Naive thymus-derived CD4-positive, alpha-beta T cell (primary cell): ENCODE measurements at regions not wholly inside any gene's neighbourhood (a gene's known extent, or its start where the extent isn't known, plus 50 kb on each side); places are given as distances from the start of the nearest gene placed in this dataset.

Experiments
- ATAC-seq: fragments of 150-1000 bp; cut with Tn5 transposase; 2 replicates; pipeline ENCODE4 v1.10.0; 2021; ENCODE audit warnings: mild to moderate bottlenecking, moderate library complexity
- CTCF ChIA-PET: fragments of 350-600 bp; sonication (Branson Sonifier 250); formaldehyde crosslinking; loops from one replicate; lab custom pipeline; 2021; ENCODE audit warnings: antibody characterized with exemption; lab: Charles Lee
- POLR2A ChIA-PET: fragments of 350-600 bp; sonication (Branson Sonifier 250); formaldehyde crosslinking; loops from one replicate; lab custom pipeline; 2021; ENCODE audit warnings: antibody characterized with exemption, inconsistent platforms; lab: Charles Lee
- DNase-seq, 9 donors: peaks; one replicate each; pipeline versions ENCODE4 v3.0.0 to v3.0.0-alpha.2; 2020 to 2022; ENCODE audit warnings: mixed read lengths in 1 of 9
- H3K27ac ChIP-seq: one replicate; pipeline ENCODE4 v1.7.0; 2013; ENCODE audit warnings: mild to moderate bottlenecking, low read depth, low read length, moderate library complexity
- H3K27me3 ChIP-seq, 2 donors: one replicate each; pipeline ENCODE4 v1.7.0; 2013; ENCODE audit warnings: low read length in 2 of 2, mild to moderate bottlenecking in 2 of 2, moderate library complexity in 2 of 2; ENCODE audit not compliant: control insufficient read depth in 2 of 2, insufficient read depth in 2 of 2
- H3K36me3 ChIP-seq, 3 experiments: 1 replicate in 2 of 3; 2 replicates in 1 of 3; pipeline ENCODE4 v1.7.0; 2013; ENCODE audit warnings: low read length in 3 of 3, mild to moderate bottlenecking in 3 of 3, moderate library complexity in 1 of 3; ENCODE audit not compliant: insufficient read depth in 3 of 3, control insufficient read depth in 2 of 3
- H3K4me1 ChIP-seq, 2 donors: one replicate each; pipeline ENCODE4 v1.7.0; 2013; ENCODE audit warnings: low read length in 2 of 2, mild to moderate bottlenecking in 2 of 2, moderate library complexity in 1 of 2; ENCODE audit not compliant: control insufficient read depth in 2 of 2, insufficient read depth in 2 of 2
- H3K4me3 ChIP-seq: 2 replicates; pipeline ENCODE4 v1.7.0; 2013; ENCODE audit warnings: mild to moderate bottlenecking, low read length
- H3K9me3 ChIP-seq, 3 experiments: 1 replicate in 2 of 3; 2 replicates in 1 of 3; pipeline ENCODE4 v1.7.0; 2013; ENCODE audit warnings: low read length in 3 of 3; ENCODE audit not compliant: control insufficient read depth in 2 of 3
- H3K27ac Mint-ChIP-seq, 9 donors: one replicate each; pipeline ENCODE4 v1.8.0; 2020 to 2022; ENCODE audit warnings: mixed read lengths in 9 of 9, mild to moderate bottlenecking in 8 of 9, moderate library complexity in 5 of 9, inconsistent platforms in 2 of 9
- H3K27me3 Mint-ChIP-seq, 5 donors: one replicate each; pipeline ENCODE4 v1.8.0; 2021 to 2022; ENCODE audit warnings: mixed read lengths in 5 of 5, mild to moderate bottlenecking in 1 of 5
- H3K36me3 Mint-ChIP-seq, 5 donors: one replicate each; pipeline ENCODE4 v1.8.0; 2020 to 2022; ENCODE audit warnings: mixed read lengths in 5 of 5, mild to moderate bottlenecking in 3 of 5, inconsistent platforms in 1 of 5
- H3K4me1 Mint-ChIP-seq, 7 donors: one replicate each; pipeline ENCODE4 v1.8.0; 2020 to 2022; ENCODE audit warnings: mixed read lengths in 7 of 7, mild to moderate bottlenecking in 3 of 7, inconsistent platforms in 1 of 7
- H3K4me3 Mint-ChIP-seq, 10 donors: one replicate each; pipeline ENCODE4 v1.8.0; 2020 to 2022; ENCODE audit warnings: mild to moderate bottlenecking in 10 of 10, mixed read lengths in 10 of 10, moderate library complexity in 6 of 10, inconsistent platforms in 2 of 10
- H3K9me3 Mint-ChIP-seq, 11 donors: one replicate each; pipeline ENCODE4 v1.8.0; 2020 to 2022; ENCODE audit warnings: mixed read lengths in 11 of 11, mild to moderate bottlenecking in 4 of 11, inconsistent platforms in 1 of 11, moderate library complexity in 1 of 11
- intact Hi-C, 2 donors: fragments of 100-400 bp; cut with micrococcal nuclease; formaldehyde crosslinking; loops; one replicate each; pipeline ENCODE4 v1.15.1; 2023

DNA sequence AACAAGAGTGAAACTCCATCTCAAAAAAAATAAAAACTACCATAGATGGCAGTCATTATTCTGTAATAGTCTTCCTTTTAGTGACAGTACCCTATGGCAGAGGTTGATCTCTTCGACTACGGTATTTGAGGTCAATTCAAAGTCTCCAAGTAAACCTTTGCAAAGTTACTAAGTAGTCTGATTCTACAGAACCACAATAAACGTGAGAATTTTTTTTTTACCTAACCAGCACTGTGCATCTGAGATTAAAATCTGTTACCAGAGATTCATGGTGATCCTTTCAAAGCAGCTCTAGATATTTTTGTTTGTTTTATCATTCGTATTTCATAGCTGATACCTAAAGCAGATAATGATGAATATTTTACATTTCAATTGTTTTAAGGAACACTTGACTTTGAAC is 86.6 kb upstream of the CHD2 start:
- Mint-ChIP-seq H3K9me3 (no peaks in the 10 kb centered on the region), H3K27ac (peak overlapping the region; percentile 91 to 100 (median 98)), H3K4me1 (peaks cover 23 to 79% (median 59%) of the 10 kb centered on the region in 7 donors), H3K4me3 (peak overlapping the region; percentile 53 to 96 (median 82)), H3K27me3 (peaks cover 0 to 1% (median 0%) of the 10 kb centered on the region in 5 donors), H3K36me3 (peaks cover 0 to 1% (median 0%) of the 10 kb centered on the region in 5 donors)
- CTCF ChIA-PET = interaction anchor here (0.6 to 1.0 kb wide), 6 partner anchors 11 to 141 kb away, joined by 4 to 6 read pairs (median 4); no protein-coding TSS in a partner anchor
- H3K9me3 ChIP-seq = no peaks in the 10 kb centered on the region
- H3K36me3 ChIP-seq = no peaks in the 10 kb centered on the region
- peak; percentile 49 for ATAC-seq
- H3K27ac ChIP-seq = peak overlapping the region; percentile 99
- H3K4me1 ChIP-seq = peaks cover 12 to 56% of the 10 kb centered on the region in 2 donors
- no peak overlapping the region for H3K4me3 ChIP-seq
- intact Hi-C loops = loop anchor here in 1 of 2 donors (1.0 kb wide), 1 partner anchor 18 kb away; no protein-coding TSS in a partner anchor
- no peaks in the 10 kb centered on the region for H3K27me3 ChIP-seq
- peak in 7 of 9 donors; percentile 72 to 90 (median 85) for DNase-seq
- POLR2A ChIA-PET = interaction anchor here (0.6 to 9.8 kb wide), 11 partner anchors 8 to 100 kb away, joined by 3 to 629 read pairs (median 6); partner anchors contain the start of gene CHD2

- ChIA-PET POLR2A (interaction anchor here (0.7 to 11.4 kb wide), 15 partner anchors 7 to 101 kb away, joined by 3 to 362 read pairs (median 4); partner anchors contain the start of gene CHD2), CTCF (interaction anchor here (0.5 to 1.1 kb wide), 6 partner anchors 12 to 67 kb away, joined by 3 to 5 read pairs (median 4); no protein-coding TSS in a partner anchor)
- ATAC-seq = no peak
- intact Hi-C loops = no loop called here
- Mint-ChIP-seq H3K36me3 (no peaks in the 10 kb centered on the region), H3K27me3 (no peaks in the 10 kb centered on the region), H3K4me1 (peaks cover 25 to 85% (median 67%) of the 10 kb centered on the region in 7 donors), H3K4me3 (peak overlapping the region; percentile 46 to 80 (median 71)), H3K27ac (peak overlapping the region; percentile 78 to 95 (median 91)), H3K9me3 (no peaks in the 10 kb centered on the region)
- H3K4me3 ChIP-seq = peak overlapping the region; percentile 13
- H3K27me3 ChIP-seq = no peaks in the 10 kb centered on the region
- H3K27ac ChIP-seq = peak overlapping the region; percentile 86
- H3K9me3 ChIP-seq = no peaks in the 10 kb centered on the region
- peaks cover 16 to 62% of the 10 kb centered on the region in 2 donors for H3K4me1 ChIP-seq
- no peaks in the 10 kb centered on the region for H3K36me3 ChIP-seq
- peak in 1 of 9 donors; percentile 15 for DNase-seq
These were observed 82.7 kb upstream of the CHD2 start for GRCh38 chr15:92817339-92817886.

DNA sequence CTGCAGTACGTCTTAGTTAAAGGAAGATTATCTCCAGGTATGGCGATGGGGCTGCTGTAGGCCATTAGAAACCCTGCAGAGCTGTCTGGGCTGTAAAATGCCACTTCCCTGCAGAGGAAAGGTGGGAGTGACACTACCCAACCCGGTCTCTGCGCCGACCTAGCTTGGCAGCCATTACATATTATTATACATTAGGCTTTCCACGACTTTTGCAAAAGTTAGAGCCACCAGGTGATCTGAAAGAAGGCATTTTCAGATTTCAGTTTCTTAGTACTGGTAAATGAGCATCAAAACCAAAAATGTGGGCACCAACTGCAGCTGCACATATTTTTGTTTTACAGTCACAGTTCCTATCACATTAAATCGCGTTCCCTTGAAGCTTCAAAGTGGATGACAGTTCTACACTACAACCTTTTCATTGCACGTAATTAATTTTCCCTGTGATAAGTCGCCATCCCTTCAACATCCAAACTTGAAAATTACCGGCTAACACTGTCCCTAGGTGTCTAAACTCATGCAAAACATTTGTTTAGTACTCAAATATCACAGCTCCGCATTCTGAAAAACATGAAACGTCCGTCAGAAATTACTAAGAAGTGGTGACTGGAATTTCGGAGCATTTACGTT is 81.4 kb upstream of the CHD2 start:
- intact Hi-C loops = no loop called here
- ChIA-PET POLR2A (interaction anchor here (0.6 to 11.4 kb wide), 19 partner anchors 8 to 98 kb away, joined by 3 to 362 read pairs (median 12); partner anchors contain the start of gene CHD2), CTCF (interaction anchor here (0.7 to 6.0 kb wide), 5 partner anchors 9 to 97 kb away, joined by 3 to 39 read pairs (median 5); partner anchors contain the start of gene CHD2)
- Histone ChIP-seq H3K27me3 (no peaks in the 10 kb centered on the region), H3K27ac (peak overlapping the region; percentile 86), H3K36me3 (no peaks in the 10 kb centered on the region), H3K9me3 (no peaks in the 10 kb centered on the region), H3K4me1 (peaks cover 16 to 59% of the 10 kb centered on the region in 2 donors), H3K4me3 (peak overlapping the region; percentile 76)
- Mint-ChIP-seq H3K9me3 (no peaks in the 10 kb centered on the region), H3K27me3 (no peaks in the 10 kb centered on the region), H3K27ac (peak overlapping the region; percentile 78 to 98 (median 91)), H3K4me1 (peaks cover 25 to 83% (median 70%) of the 10 kb centered on the region in 7 donors), H3K4me3 (peak overlapping the region; percentile 63 to 93 (median 88)), H3K36me3 (peaks cover 0 to 3% (median 0%) of the 10 kb centered on the region in 5 donors)
- no peak for ATAC-seq
- peak in 1 of 9 donors; percentile 19 for DNase-seq

DNA sequence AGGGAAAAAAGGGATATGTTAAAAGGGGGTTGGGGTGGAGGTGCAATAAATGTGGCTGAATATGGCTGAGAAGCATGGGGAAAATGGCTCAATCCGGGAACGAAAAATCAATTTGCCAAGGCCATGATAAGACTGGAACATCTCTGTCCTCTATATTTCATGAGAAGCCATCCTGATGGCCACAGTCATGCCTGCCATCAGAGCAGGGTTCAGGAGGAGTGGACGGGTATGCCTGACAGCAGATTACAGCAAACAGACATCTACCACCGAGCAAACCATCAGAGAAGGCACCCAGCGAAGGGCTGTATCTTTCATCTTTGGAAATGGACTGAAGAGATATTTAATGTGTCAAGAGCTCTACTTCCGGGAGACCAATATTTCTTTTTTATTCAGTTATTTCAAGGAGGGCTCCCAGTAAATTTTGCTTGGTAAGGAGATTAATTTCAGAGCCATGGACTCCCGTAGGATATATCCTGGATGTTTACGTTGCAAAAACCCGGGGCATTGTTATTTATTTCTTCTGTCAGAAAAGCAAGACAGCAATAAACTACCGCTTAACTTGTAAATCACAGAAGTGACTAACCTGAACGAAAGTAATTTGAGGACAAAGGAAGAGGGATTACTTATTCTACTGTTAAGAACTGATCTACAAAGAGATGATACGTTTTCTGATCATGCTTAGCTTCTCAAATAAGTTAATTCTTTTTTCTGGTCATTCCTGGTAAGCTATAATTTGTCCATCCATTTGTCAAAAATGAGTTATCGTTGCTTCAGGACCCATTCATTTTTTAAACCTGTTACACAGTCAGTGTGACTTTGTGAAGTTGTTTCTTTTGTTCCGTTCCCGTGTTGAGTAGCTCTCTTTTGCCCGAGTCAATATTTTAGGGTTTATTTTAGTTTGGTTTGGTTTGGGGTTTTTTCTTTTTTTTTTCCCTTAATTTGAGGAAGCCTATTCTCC is 80.6 kb upstream of the CHD2 start:
- peak overlapping the region; percentile 86 for H3K27ac ChIP-seq
- no peaks in the 10 kb centered on the region for H3K27me3 ChIP-seq
- peaks cover 16 to 51% of the 10 kb centered on the region in 2 donors for H3K4me1 ChIP-seq
- H3K4me3 ChIP-seq = peak overlapping the region; percentile 76
- Mint-ChIP-seq H3K4me3 (peak overlapping the region; percentile 63 to 93 (median 88)), H3K9me3 (no peaks in the 10 kb centered on the region), H3K4me1 (peaks cover 24 to 78% (median 69%) of the 10 kb centered on the region in 7 donors), H3K36me3 (peaks cover 0 to 3% (median 0%) of the 10 kb centered on the region in 5 donors), H3K27ac (peak overlapping the region; percentile 78 to 98 (median 91)), H3K27me3 (no peaks in the 10 kb centered on the region)
- ATAC-seq (peak; percentile 13), DNase-seq (peak in 1 of 9 donors; percentile 23)
- POLR2A ChIA-PET = interaction anchor here (0.7 to 11.4 kb wide), 22 partner anchors 8 to 97 kb away, joined by 3 to 362 read pairs (median 8); partner anchors contain the start of gene CHD2
- CTCF ChIA-PET = interaction anchor here (0.6 to 6.0 kb wide), 6 partner anchors 10 to 97 kb away, joined by 3 to 39 read pairs (median 4); partner anchors contain the start of gene CHD2
- no peaks in the 10 kb centered on the region for H3K9me3 ChIP-seq
- intact Hi-C loops = loop anchor here (1.0 kb wide), 6 partner anchors 10 to 81 kb away; partner anchors contain the start of gene CHD2 (in 1 of the 2)
- H3K36me3 ChIP-seq = no peaks in the 10 kb centered on the region

- H3K4me3 Mint-ChIP-seq = peak overlapping the region; percentile 63 to 93 (median 88)
- ChIA-PET POLR2A (interaction anchor here (0.7 to 11.4 kb wide), 18 partner anchors 10 to 97 kb away, joined by 3 to 362 read pairs (median 12); partner anchors contain the start of gene CHD2), CTCF (interaction anchor here (0.6 to 6.0 kb wide), 5 partner anchors 10 to 93 kb away, joined by 3 to 39 read pairs (median 5); partner anchors contain the start of gene CHD2)
- ATAC-seq = peak; percentile 95
- no peaks in the 10 kb centered on the region for H3K27me3 Mint-ChIP-seq
- peaks cover 0 to 4% (median 0%) of the 10 kb centered on the region in 5 donors for H3K36me3 Mint-ChIP-seq
- Histone ChIP-seq H3K4me3 (peak overlapping the region; percentile 76), H3K4me1 (peaks cover 16 to 47% of the 10 kb centered on the region in 2 donors), H3K27ac (peak overlapping the region; percentile 86), H3K9me3 (no peaks in the 10 kb centered on the region), H3K27me3 (no peaks in the 10 kb centered on the region), H3K36me3 (no peaks in the 10 kb centered on the region)
- H3K4me1 Mint-ChIP-seq = peaks cover 25 to 74% (median 70%) of the 10 kb centered on the region in 7 donors
- intact Hi-C loops = loop anchor here (1.0 kb wide), 6 partner anchors 11 to 80 kb away; partner anchors contain the start of gene CHD2 (in 1 of the 2)
- no peaks in the 10 kb centered on the region for H3K9me3 Mint-ChIP-seq
- H3K27ac Mint-ChIP-seq = peak overlapping the region; percentile 78 to 98 (median 91)
- peak; percentile 74 to 90 (median 86) for DNase-seq
These were observed 79.7 kb upstream of the CHD2 start for GRCh38 chr15:92820236-92821021.
